Omental fat pad (tissue), 3 donors: ENCODE measurements at regions not wholly inside any gene's neighbourhood (a gene's known extent, or its start where the extent isn't known, plus 50 kb on each side); places are given as distances from the start of the nearest gene placed in this dataset.

ENCODE experiments used
- ATAC-seq: fragments of 150-250 bp; one replicate; pipeline ENCODE4 v1.9.1; 2016; ENCODE audit warnings: mild to moderate bottlenecking, moderate library complexity; ENCODE audit not compliant: low FRiP score
- DNase-seq: peaks from one replicate; pipeline ENCODE4 v3.0.0-alpha.2; 2019; ENCODE audit warnings: low spot score
- CTCF ChIP-seq, 3 donors: fragments of 450-650 bp; IDR thresholded peaks; one replicate each; pipeline ENCODE4 v1.5.1; 2016 to 2017; ENCODE audit warnings: antibody characterized with exemption in 3 of 3, mild to moderate bottlenecking in 3 of 3, moderate library complexity in 2 of 3

DNA sequence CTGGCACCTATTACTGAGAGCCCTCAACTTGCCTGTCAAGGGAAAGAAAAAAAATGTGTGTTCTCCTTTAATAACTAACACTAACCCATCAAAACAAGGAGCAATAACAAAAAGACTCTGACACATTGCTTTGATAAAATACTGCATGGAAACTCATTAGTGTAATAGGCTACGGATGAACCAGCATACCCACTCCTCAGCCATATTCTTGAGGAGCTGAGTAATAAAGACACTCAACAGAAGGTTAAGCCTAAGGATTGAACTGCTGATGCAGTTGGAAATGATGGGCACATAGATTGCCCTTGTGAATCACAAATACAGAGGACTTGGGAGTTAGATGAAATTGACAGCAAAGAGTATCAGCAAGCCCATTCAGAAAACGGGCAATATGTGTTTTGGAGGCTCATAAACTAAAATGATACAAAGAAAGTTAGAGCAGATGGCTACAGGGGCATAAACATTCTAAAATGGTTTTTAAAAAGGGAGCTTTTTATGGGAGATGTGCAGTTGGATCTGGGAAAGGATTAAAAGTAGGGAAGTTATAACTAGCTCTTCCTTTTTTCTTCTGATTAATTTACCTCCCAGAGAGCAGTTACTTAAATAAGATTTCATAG lies 447.6 kb upstream of the IL12A start:
- ATAC-seq (no peak), DNase-seq (no peak)
- TF ChIP-seq CTCF (IDR thresholded peaks at IDR 0.05), result no peak

DNA sequence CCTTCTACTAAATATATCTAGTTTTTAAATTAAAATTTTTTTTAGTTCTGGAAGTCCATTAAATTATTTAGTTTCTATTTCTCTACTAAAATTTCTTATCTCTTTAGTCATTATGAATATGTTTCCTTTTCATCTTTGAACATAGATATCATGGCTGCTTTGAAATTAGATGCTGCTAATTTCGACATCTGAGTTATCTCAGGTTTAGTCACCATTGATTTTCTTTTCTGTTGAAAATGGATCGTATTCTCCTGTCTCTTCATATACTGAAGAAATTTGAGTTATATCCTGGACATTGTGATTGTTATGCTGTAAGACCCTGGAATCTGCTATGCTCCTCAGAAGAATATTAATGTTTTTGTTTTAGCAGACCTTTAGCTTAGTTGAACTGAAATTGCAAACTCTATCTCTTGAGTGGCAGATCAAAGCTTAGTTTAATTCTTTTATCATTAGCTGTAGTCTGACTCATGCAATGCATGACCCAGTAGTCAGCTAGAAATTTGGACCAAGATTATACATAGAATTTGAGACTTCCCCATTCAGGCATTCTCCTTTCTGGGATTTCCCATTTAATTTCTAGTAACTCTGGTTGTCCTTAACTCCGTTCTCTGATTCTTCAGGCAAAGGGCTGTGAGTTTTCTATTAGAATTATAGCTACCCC lies 439.8 kb upstream of the IL12A start:
- no peak for ATAC-seq
- TF ChIP-seq CTCF (IDR thresholded peaks at IDR 0.05), result no peak
- DNase-seq, result no peak

GRCh38 chr3:159555205-159555604 lies 433.4 kb upstream of the IL12A start:
- no peak for TF ChIP-seq CTCF (IDR thresholded peaks at IDR 0.05)
- ATAC-seq, result no peak

DNA sequence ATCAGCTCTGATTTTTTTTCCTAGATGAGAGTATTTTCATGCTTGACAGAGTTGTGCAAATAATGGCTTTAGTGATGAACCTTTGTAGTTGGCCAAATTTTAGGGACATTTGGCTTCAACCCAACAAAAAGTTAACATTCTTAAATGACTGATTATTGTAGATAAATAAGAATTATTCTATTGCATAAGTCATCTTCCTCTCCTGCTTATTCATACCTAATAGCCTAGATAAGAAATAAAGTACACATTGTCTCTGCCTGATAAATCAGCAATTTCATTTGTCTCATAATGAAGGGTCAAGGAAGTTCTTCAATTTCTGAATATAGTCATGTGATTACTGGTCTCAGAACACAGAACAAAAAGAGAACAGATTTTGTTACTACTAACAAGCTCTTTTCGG lies 428.9 kb upstream of the IL12A start:
- ATAC-seq (no peak), DNase-seq (no peak)
- TF ChIP-seq CTCF (IDR thresholded peaks at IDR 0.05), result no peak

More at GRCh38 chr3:159555205-159555604, 433.4 kb upstream of the IL12A start:
- DNase-seq, result no peak

DNA sequence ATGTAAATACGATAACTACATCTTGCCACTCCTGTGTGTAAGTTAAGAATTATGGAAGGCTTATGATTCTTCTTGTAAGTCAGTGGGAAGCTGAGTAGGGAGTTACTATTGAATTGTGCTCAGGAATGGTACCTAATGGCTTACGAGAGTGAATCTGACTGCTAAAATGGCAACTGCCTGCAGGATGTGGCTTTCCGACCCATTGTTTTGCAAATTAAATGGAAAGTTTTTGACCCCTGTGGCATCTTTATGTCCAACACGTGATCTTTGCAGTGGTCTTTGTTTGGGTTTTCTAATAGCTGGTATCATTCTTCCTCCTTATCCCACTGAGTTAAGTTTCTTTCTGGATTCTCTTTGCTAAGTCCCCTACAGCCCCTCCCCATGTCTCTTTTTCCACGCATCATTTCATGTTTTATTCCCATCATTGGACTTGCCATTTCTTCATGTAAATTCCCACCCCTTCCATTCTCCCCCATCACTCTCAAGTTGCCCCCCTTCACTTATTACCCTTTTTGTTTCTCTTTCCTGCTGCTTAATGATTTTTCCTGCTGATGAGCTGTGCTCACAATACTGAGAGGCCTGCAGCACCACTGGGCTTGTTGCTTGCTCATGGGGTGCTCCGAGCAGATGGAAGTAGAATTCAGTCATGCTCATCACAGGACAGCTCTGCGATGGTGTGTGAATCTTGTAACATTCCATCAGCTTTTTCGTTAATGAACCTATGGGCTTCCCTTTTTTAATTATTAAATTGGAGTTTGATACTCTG lies 428.2 kb upstream of the IL12A start:
- no peak for TF ChIP-seq CTCF (IDR thresholded peaks at IDR 0.05)
- DNase-seq, result no peak
- no peak for ATAC-seq

GRCh38 chr3:159565313-159565712 lies 423.3 kb upstream of the IL12A start:
- ATAC-seq (no peak), DNase-seq (no peak)
- TF ChIP-seq CTCF (IDR thresholded peaks at IDR 0.05), result no peak
